NCI-H1417 (cell line): ENCODE measurements at regions not wholly inside any gene's neighbourhood (a gene's known extent, or its start where the extent isn't known, plus 50 kb on each side); places are given as distances from the start of the nearest gene placed in this dataset.
"Not testable (repeated sequence)": the region's sequence is repeated elsewhere in the genome, so short reads cannot be mapped to it uniquely, and the experiment has no call there.

Source experiments
- DNase-seq, 3 experiments: peaks; one replicate each; lab custom pipeline; 2025; lab: John Stamatoyannopoulos, UW

DNA sequence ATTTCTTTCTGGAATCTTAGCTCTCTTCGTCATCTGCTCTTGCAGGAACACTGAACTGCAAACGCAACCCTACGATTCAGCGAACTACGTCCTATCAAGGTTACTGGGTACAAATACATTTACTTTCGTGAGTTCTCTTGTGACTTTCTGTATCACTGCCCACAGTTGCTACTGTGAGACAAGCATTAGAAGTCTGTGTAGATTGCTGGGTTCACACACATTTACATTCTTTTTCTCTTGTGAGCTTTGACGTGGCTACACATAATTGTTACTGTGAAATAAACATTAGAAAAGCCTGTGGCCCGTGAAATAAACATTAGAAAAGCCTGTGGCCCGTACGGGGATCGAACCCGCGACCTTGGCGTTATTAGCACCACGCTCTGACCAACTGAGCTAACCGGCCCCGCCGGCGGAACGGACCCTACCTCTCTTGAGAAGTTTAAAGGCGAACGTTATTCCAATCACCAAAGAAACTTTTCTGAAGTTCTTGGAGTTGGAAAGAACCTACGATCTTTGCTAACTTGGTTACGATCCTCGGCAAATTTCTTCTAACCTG, 61.2 kb upstream of the ZNF322 start:
- not testable (repeated sequence) for DNase-seq

DNA sequence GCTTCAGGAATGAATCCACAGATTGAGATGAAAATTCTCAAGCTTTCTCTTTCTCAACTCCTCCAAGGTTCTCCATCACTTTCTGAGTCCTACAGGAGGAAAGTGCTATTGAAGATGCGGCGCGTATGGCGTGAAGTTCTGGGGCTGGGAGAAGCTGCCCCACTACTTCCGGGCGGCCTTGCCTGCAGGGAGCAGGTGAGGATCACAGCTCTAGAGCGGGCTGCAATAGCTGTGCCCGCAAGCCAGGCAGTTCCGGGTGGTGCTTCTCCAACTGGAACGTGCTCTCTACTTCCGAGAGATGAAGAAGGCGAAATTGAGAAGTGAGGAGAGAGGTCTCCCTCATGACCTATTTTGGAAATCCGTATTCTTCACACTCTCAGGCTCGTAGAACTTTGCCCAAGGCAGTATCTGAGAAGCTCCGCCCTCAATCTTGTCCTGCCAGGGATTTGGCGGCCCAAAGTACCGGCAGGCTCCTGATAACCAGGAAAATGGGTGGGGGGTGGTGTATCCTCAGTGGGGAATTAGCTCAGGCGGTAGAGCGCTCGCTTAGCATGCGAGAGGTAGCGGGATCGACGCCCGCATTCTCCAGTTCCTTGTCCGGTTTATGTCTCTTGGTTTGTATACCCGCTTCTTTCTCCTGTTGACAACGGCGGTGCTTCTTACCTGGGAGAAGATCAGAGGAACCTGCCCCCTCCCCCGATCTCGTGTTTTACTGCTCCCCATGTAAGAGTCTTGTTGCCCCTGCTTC, 70.6 kb upstream of the ZNF322 start:
- not testable (repeated sequence) for DNase-seq

DNA sequence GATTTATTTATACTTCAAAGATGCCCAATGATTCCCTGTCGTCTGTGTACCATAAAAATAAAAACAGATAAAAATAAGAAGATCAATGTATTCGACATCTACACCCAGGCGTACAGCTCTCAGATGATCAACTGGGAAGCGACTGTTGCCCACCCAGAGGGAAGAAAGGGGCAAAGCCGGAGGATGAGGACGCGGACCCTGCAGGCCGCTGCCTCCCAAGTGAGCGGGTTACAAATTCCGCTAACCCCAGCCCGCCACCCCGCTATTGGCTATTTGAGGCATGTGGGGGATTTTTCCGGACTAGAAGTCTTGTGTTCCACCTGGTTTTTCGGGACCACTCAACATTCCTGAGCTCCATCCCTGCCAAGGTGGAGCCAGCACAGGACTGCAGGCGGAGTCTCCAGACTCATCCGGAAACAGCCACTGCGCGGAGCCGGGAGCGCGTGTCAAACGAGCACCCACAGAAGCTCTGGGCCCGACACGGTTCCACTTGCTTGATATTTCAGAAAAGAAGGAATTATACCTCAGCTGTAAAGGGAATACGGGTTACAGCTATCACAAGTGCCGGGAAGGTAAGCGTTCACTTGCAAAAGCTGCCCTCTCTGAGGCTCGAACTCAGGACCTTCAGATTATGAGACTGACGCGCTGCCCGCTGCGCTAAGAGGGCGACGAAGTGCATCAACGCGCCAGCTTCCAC, 75.4 kb upstream of the ZNF322 start:
- not testable (repeated sequence) for DNase-seq

DNA sequence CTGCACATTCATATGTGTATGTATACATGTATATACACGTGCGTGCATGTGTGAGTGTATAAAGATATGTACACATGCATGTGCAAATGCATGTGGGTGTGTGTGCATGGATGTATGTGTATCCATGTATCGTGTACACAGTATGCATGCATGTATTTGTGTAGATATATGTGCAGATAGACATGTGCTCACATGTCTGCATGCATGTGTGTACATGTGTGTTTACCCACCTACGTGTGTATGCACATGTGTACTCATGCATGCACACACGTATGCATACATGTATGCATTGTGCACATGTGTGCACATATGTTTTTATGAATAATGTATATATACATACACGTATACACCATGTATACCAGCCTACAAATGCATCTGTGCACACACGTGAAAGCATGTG, 80.3 kb upstream of the ZNF322 start:
- no peak for DNase-seq

DNA sequence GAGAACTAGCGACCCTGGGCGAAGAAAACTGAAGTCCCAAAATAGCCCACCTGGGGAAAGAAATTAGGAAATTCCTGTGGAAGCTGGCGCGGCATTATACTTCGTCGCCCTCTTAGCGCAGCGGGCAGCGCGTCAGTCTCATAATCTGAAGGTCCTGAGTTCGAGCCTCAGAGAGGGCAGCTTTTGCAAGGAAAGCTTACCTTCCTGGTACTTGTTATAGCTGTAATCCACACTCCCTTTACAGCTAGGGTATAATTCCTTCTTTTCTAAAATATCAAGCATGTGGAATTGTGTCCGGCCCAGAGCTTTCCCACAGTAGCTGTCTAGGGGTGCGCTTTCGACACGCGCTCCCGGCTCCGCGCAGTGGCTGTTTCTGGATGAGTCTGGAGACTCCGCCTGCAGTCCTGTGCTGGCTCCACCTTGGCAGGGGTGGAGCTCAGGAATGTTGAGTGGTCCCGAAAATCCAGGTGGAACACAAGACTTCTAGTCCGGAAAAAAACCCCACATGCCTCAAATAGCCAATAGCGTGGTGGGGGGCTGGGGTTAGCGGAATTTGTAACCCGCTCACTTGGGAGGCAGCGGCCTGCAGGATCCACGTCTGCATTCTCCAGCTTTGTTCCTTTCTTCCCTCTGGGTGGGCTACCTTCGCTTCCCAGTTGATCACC, 83.7 kb upstream of the ZNF322 start:
- no peak for DNase-seq

DNA sequence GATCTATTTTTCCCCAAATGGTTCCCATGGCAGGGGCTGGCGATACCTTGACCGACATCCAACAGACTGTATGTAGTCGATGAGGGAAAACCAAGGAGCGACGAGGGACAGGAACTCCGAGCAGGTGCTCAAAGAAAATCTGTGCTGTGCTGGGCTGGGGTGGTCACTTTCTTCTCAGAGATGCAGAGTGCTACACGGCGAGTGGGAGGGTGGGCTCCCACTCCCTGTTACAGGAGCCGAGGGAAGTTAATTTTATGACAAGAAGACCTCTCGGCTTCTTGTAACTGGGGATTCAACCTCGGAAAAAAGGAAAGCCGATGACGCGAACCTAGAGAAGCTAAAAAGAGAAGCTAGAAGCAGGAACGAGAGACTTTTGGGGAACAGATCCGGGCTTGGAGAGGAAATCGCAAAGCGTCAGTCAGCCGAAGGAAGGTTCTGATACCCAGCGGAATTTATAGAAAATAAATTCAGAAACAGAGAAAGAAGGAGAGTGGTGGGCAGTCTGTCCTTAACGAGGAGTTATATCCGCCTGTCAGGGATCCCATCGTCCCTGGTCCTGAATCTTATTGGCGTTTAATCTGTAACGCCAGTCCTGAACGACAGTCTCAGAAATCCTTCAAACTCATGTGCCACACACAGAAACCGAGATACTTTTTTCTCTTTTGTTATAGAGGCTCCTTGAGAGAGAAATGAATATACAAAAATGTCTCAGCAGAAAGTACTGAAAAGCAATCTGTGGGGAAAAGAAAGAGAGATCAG, 84.6 kb upstream of the ZNF322 start:
- DNase-seq, result no peak

DNA sequence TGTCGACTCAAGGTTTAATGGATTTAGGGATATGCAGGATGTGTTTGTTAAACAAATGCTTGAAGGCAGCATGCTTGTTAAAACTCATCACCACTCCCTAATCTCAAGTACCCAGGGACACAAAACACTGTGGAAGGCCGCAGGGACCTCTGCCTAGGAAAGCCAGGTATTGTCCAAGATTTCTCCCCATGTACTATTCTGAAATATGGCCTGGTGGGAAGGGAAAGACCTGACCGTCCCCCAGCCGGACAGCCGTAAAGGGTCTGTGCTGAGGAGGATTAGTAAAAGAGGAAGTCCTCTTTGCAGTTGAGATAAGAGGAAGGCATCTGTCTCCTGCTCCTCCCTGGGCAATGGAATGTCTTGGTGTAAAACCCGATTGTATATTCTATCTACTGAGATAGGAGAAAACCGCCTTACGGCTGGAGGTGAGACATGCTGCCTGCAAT, 85.3 kb upstream of the ZNF322 start:
- not testable (repeated sequence) for DNase-seq

DNA sequence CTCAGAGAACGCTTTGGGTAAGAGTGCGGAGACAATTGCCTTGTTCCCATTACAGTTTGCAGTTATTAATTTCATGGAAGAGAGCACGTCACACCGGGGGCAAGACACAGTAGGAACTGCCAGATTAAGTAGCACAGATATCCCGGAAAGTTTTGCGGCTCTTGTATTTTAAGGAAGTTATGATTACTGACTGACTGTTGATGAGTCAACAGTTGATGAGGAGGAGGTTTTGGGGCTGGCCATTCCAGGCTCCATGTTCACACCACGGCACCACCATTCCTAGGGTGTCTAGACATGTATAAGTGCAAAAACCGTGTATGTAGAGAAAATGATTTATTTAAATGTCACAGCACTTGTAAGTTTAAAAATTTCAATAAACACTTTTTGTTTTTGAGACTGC, 86.4 kb upstream of the ZNF322 start:
- not testable (repeated sequence) for DNase-seq

DNA sequence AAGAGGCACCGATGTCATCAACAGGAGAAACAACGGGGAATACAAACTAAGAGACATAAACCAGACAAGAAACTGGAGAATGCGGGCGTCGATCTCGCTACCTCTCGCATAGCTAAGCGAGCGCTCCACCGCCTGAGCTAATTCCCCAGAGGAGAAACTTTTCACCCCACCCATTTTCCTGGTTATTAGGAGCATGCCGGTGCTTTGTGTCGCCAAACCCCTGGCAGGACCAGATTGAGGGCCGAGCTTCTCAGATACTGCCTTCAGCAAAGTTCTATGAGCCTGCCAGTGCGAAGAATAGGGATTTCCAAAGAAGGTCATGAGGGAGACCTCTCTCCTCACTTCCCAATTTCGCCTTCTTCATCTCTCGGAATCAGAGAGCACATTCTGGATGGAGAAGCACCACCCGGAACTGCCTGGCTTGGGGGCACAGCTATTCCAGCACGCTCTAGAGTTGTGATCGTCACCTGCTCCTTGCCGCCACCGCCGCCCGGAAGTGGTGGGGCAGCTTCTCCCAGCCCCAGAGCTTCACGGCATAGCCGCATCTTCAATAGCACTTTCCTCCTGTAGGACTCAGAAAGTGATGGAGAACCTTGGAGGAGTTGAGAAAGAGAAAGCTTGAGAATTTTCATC, 89.7 kb upstream of the ZNF322 start:
- not testable (repeated sequence) for DNase-seq

DNA sequence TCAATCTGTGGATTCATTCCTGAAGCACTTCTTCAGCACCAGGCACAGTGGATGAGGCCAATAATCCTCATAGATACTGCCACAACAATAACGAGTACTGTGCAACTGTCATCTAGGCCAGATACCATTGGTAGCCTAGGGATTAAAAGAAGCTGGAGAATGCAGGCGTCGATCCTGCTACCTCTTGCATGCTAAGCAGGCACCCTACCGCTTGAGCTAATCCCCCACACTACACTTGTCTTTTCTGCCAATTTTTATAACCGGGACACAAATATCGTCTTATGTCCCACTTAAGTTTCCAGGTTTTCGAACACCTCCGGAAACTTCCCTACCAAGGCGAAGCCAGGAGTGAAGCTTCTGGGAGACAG, 90.2 kb upstream of the ZNF322 start:
- DNase-seq, result not testable (repeated sequence)

DNA sequence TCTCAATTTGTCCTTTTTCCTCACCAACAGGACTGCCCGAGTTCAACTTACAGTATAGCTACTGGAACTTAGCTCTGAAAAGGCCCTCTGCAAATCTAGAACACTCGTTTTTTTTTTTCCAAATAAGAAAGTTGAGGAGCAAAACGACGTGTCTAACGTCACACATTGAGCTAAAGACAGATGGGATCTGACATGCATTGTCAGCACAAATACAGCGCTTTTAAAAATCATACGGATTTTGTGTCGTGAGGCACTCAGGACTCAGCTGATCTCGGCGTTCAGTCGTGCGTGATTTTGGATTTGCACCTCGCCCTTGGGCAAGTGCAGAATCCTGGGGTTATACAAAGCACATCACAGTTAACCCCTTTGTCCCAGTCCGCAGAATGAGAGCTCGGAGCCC, 94.7 kb upstream of the ZNF322 start:
- no peak for DNase-seq

DNA sequence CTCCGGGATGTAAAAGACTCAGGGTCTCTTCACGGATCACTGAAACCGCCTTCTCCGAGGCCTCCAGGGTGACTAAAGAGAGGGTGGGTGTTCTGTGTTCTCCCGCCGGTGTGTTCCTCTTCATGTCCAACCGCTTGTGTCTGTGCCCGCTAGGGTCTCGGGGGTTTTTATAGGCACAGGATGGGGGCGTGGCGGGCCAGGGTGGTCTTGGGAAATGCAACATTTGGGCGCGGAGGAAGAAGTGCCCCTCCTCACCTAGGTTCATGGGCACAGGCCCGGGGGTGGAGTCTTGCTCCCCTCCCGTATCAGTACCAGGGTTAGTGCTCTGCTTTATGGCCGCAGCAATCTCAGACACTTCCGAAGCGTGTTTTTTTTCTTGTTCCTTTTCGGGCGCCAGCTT, 95.3 kb upstream of the ZNF322 start:
- not testable (repeated sequence) for DNase-seq

DNA sequence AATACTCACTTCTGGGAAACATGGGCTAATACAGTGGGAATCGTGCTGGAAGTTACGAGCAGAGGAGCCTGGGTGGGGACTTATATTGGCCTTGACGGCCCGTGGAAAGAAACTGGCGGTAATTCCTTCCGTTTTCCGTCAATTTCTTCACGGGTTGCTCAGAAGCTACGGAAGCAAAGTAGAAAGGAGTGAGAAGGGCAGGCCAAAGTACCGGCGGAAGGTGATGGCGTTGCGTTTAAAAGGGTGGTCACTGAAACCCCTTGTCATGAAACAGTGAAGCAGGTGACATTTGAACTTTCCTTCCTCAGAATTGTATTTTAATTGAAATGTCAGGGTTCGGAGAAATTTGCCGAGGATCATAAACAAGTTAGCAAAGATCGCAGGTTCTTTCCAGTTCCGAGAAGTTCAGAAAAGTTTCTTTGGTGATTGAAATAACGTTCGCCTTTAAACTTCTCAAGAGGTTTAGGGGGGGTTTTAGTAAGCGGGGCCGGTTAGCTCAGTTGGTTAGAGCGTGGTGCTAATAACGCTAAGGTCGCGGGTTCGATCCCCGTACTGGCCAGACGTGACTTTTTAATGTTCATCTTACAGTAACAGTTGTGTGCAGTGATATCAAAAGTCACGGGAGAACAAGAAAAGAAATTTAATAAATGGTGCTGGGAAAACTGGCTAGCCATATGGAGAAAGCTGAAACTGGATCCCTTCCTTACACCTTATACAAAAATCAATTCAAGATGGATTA, 96.7 kb upstream of the ZNF322 start:
- not testable (repeated sequence) for DNase-seq

DNA sequence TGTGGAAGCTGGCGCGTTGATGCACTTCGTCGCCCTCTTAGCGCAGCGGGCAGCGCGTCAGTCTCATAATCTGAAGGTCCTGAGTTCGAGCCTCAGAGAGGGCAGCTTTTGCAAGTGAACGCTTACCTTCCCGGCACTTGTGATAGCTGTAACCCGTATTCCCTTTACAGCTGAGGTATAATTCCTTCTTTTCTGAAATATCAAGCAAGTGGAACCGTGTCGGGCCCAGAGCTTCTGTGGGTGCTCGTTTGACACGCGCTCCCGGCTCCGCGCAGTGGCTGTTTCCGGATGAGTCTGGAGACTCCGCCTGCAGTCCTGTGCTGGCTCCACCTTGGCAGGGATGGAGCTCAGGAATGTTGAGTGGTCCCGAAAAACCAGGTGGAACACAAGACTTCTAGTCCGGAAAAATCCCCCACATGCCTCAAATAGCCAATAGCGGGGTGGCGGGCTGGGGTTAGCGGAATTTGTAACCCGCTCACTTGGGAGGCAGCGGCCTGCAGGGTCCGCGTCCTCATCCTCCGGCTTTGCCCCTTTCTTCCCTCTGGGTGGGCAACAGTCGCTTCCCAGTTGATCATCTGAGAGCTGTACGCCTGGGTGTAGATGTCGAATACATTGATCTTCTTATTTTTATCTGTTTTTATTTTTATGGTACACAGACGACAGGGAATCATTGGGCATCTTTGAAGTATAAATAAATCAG, 106.8 kb upstream of the ZNF322 start:
- not testable (repeated sequence) for DNase-seq

DNA sequence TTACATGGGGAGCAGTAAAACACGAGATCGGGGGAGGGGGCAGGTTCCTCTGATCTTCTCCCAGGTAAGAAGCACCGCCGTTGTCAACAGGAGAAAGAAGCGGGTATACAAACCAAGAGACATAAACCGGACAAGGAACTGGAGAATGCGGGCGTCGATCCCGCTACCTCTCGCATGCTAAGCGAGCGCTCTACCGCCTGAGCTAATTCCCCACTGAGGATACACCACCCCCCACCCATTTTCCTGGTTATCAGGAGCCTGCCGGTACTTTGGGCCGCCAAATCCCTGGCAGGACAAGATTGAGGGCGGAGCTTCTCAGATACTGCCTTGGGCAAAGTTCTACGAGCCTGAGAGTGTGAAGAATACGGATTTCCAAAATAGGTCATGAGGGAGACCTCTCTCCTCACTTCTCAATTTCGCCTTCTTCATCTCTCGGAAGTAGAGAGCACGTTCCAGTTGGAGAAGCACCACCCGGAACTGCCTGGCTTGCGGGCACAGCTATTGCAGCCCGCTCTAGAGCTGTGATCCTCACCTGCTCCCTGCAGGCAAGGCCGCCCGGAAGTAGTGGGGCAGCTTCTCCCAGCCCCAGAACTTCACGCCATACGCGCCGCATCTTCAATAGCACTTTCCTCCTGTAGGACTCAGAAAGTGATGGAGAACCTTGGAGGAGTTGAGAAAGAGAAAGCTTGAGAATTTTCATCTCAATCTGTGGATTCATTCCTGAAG, 111.6 kb upstream of the ZNF322 start:
- not testable (repeated sequence) for DNase-seq

DNA sequence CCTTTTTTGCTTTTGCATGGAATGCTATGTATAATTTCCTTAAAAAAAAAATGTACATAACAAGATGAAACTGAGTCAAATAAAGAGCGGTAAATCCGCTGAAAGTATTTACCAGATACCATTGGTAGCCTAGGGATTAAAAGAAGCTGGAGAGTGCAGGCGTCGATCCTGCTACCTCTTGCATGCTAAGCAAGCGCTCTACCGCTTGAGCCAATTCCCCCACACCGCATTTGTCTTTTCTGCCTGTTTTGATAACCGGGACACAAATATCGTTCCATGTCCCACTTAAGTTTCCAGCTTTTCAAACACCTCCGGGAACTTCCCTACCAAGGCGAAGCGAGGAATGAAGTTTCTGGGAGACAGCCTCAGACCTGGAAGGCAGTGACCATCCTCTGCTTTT, 113.9 kb upstream of the ZNF322 start:
- not testable (repeated sequence) for DNase-seq

DNA sequence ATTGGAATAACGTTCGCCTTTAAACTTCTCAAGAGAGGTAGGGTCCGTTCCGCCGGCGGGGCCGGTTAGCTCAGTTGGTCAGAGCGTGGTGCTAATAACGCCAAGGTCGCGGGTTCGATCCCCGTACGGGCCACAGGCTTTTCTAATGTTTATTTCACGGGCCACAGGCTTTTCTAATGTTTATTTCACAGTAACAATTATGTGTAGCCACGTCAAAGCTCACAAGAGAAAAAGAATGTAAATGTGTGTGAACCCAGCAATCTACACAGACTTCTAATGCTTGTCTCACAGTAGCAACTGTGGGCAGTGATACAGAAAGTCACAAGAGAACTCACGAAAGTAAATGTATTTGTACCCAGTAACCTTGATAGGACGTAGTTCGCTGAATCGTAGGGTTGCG, 121.0 kb upstream of the ZNF322 start:
- not testable (repeated sequence) for DNase-seq

DNA sequence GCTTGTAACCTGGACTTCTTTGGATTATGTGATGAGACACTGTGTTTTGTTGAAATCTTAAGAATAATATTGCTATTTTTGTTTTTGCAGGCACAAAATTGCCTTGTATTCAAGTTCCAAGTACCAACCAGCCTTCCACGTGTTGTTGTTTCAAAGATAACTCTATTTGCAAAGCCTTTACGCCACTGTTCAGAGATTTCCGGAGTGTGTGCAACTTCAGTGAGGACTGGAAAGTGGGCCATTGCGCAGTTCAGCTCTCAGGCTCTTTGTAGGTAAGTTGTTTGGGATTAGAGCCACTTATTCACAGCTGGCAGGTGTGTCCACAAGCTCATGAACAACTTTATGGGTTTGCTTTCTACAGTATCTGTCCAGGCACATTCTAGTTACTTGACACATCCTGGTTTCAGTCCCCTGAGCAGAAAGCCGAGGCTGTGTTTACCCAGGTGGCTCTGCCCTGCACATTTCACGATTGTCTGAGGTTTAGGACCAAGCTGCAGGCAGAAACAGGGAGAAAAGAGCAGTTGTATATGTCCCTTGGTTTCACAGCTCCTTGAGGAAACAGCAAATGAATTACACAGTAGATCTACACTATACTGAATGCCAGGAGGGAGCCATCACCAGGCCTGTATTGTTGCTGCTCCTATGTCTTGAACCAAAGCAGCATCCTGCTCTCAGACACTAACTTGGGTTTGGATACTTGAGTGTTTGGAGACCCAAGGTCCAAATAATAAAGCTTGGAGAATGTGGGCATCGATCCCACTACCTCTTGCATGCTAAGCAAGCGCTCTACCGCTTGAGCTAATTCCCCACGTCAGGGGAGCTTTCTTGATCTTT, 136.1 kb upstream of the ZNF322 start:
- DNase-seq, result not testable (repeated sequence)
